H7 (cell line): ENCODE measurements at regions not wholly inside any gene's neighbourhood (a gene's known extent, or its start where the extent isn't known, plus 50 kb on each side); places are given as distances from the start of the nearest gene placed in this dataset.

Experiments
- DNase-seq: peaks from one replicate; pipeline ENCODE4 v3.0.0; 2012
- H3K27me3 ChIP-seq: 2 replicates; pipeline ENCODE4 v1.6.0; 2011; ENCODE audit warnings: mild to moderate bottlenecking, low read length; ENCODE audit not compliant: control insufficient read depth, insufficient read depth
- H3K36me3 ChIP-seq: replicated peaks from 2 replicates; pipeline ENCODE4 v1.5.1; 2011; ENCODE audit warnings: low read length; ENCODE audit not compliant: control insufficient read depth, insufficient read depth
- H3K4me3 ChIP-seq: 2 replicates; pipeline ENCODE4 v1.5.1; 2011; ENCODE audit warnings: low read depth, mild to moderate bottlenecking, control low read depth, low read length, moderate library complexity; ENCODE audit not compliant: insufficient read depth

DNA sequence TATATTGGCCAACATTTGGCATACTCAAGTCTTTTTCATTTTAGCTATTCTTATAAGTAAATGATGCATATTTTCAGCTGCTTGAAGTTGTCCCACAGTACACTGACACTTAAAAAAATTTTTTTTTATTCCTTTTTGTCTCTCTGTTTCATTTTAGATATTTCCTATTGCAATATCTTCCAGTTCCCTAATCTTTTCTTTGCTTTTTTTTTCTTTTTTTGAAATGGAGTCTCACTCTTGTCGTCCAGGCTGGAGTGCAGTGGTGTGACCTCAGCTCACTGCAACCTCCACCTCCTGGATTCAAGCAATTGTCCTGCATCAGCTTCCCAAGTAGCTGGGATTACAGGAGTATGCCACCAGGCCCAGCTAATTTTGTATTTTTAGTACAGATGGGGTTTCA is 217.4 kb upstream of the KRR1 start:
- Histone ChIP-seq H3K36me3 (no peaks in the 10 kb centered on the region), H3K27me3 (no peaks in the 10 kb centered on the region), H3K4me3 (no peak overlapping the region)
- DNase-seq = no peak

DNA sequence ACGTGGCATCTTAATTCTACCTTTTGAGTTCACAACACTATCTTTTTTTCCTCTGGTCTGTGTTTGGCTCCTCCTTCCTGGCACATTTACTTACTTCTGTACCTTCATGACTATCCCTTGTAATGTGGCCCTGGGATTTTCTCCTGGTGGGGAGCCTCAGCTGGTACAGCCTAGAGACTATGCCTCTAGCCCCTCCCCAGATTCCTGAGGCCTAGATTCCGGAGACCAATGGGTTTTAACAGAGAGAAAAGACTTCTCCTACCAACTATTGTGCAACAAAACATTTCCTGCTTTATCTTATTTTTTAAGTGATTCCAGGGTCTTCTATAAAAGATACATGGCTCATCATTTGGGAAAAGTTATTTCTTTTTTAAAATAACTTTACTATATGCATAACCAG is 216.2 kb upstream of the KRR1 start:
- no peaks in the 10 kb centered on the region for H3K36me3 ChIP-seq
- H3K27me3 ChIP-seq = peaks cover 4% of the 10 kb centered on the region
- H3K4me3 ChIP-seq = no peak overlapping the region
- peak; percentile 22 for DNase-seq

DNA sequence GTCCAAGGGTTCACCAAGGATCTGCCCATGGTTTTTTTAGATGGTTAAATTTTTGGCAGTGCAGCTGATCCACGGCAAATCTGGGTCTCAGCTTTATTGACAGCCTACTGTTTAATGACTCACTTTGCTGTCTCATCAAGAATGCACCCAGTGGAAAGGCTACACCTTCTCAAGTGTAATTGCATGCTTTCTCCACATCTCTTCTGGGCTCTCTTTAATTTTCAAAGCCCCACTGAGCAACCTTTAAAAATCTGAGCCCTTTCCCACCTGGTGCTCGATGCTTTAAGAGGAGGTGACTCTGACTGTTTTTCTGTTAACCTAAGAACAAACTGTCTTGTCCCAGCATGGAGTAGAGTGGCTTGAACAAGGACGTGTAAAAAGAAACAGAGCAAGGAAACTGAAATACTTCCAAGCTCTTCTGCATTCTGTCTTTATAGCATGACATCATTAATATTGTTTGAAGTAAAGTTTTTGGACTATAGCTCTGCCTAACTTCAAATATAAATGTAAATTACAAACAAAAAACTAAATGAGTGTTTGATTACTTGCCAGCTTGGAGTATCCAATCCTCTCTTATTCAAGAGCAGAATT is 214.2 kb upstream of the KRR1 start:
- Histone ChIP-seq H3K36me3 (no peaks in the 10 kb centered on the region), H3K27me3 (peaks cover 4% of the 10 kb centered on the region), H3K4me3 (no peak overlapping the region)
- no peak for DNase-seq

DNA sequence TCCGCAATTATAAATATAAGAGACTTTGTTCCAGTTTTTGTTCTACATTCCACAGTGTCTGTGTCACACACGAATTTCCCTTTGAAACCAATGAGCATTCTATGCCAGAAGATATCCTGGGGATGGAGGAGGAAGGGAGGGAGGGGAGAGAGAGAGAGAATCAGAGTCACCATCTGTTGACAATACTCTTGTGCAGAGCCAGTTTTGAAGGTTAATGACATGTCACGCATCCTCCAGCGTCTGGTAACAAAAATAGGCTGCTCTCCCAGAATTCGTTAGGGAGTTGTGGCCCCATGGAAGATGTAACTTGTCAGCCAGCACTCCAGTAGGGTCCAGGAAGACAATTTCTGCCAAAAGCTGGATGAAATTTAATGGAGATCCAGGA is 213.5 kb upstream of the KRR1 start:
- Histone ChIP-seq H3K4me3 (no peak overlapping the region), H3K36me3 (no peaks in the 10 kb centered on the region), H3K27me3 (peaks cover 4% of the 10 kb centered on the region)
- DNase-seq = no peak

DNA sequence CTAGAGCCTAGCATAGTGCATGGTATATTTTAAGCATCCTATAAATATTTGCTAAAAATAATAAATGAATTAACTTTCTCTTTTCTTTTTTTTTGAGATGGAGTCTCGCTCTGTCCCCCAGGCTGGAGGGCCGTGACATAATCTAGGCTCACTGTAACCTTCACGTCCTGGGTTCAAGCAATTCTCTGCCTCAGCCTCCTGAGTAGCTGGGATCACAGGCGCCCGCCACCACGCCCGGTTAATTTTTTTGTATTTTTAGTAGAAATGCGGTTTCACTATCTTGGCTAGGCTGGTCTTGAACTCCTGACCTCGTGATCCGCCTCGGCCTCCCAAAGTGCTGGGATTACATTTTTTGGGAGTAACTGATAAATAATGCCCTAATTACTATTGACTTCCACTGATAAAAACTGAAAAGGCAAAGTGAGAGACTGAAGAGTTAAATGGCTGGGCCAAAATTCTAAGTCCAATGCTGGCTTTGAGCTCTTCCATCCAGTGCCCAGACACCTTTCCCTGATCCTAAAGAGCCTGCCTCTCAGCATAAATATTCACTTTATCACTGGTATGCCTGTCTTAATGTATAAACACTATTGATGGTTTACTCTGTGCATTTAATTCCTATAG is 213.0 kb upstream of the KRR1 start:
- H3K4me3 ChIP-seq = no peak overlapping the region
- peaks cover 4% of the 10 kb centered on the region for H3K27me3 ChIP-seq
- no peak for DNase-seq
- no peaks in the 10 kb centered on the region for H3K36me3 ChIP-seq

DNA sequence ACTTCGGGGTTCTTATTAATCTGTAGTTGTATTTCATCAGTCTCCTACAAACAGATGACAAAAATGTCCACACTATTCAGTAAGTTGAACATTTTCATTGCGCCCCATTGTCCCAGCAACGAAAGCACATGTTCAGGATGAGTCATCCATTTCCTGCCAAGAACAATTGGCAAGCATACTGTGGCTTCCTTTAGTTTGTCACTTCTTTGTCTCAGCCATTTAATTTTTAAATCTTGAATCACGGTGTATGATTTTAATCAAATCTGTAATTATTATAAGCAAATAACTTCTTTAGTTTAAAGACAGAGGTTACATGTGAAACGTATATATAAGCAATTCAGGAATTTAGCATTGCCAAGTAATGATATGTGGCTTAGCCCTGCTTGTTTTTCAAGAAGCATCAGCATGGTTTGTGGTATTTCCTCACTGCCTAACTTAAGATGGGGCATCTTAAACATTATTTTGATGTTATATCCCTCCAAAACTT is 211.3 kb upstream of the KRR1 start:
- DNase-seq = no peak
- peaks cover 4% of the 10 kb centered on the region for H3K27me3 ChIP-seq
- H3K4me3 ChIP-seq = no peak overlapping the region
- no peaks in the 10 kb centered on the region for H3K36me3 ChIP-seq

DNA sequence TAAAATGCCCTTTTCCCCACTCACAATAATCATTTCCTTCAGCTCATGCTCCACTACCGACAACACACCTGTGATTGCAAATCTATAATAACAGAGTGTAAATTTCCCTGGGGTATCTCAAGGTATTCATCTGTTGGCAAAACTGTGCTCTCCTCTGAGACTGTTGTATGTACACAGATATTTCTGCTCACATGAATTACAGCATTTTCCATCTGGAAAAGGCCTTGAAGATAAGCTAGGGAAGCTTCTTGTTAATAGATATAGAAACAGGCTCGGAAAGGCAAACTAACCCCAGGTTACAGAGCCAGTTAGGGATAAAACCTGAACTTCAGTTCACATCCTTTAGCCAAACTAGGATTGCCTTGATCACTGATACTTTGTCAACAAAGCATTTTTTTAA is 210.4 kb upstream of the KRR1 start:
- DNase-seq = no peak
- H3K4me3 ChIP-seq = no peak overlapping the region
- H3K27me3 ChIP-seq = peaks cover 4% of the 10 kb centered on the region
- no peaks in the 10 kb centered on the region for H3K36me3 ChIP-seq

DNA sequence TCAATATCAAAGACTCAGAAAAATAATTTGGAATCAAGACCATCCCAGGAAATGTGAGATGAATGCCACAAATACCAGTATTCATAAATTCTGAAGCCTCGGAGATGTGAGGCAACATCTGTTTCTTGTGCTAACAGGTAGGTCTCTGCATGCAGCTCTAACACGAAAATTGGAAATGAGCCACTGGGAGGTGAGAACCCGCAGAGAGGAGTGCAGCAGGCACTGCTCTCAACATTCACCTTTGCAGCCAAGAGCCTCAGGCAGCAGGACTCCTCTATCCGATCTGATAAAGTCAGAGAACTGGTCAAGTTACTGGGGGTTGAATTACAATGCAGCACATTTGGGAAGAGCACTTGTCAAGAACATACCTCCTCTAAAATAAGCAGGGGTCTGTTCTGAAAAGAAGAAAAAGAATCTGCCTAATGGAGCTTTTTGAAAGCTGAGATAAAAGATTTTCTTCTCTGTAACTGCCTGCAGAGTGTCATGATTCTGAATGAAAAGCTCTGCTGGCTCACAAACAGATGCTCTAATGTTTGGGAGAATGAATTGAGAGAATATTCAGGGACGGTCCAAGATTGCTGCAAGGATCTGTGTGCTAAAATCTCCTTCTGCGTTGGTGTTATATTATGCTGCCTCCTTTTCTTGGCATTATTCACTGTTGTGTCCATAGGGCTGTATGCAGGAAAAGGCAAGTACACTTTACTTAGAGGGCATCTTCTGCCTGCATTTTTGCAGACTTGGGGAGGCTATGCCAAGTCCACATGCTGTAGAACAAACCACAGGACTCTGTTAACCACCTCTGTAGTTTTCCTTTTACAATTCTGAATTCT is 209.6 kb upstream of the KRR1 start:
- DNase-seq = peak; percentile 14
- Histone ChIP-seq H3K27me3 (peaks cover 4% of the 10 kb centered on the region), H3K36me3 (no peaks in the 10 kb centered on the region), H3K4me3 (no peak overlapping the region)

DNA sequence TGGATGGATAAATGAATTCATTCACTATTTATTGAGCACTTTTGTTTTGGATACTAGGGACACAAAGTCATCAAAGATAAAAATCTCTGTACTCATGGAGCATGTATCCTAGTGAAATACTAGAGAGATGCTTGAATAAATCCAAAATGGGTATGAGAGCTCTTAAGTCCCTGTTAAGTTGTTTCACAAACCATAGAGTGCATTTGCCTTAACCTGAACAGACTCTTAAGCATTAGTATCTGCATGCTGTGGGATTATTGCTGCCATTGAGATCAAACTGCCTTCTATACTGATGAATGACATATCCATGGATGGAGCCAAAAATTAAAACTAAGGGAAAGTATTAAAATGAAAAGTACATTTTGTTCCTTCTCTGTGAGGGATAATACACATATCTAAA is 206.5 kb upstream of the KRR1 start:
- H3K4me3 ChIP-seq = no peak overlapping the region
- DNase-seq = no peak
- no peaks in the 10 kb centered on the region for H3K36me3 ChIP-seq
- no peaks in the 10 kb centered on the region for H3K27me3 ChIP-seq

DNA sequence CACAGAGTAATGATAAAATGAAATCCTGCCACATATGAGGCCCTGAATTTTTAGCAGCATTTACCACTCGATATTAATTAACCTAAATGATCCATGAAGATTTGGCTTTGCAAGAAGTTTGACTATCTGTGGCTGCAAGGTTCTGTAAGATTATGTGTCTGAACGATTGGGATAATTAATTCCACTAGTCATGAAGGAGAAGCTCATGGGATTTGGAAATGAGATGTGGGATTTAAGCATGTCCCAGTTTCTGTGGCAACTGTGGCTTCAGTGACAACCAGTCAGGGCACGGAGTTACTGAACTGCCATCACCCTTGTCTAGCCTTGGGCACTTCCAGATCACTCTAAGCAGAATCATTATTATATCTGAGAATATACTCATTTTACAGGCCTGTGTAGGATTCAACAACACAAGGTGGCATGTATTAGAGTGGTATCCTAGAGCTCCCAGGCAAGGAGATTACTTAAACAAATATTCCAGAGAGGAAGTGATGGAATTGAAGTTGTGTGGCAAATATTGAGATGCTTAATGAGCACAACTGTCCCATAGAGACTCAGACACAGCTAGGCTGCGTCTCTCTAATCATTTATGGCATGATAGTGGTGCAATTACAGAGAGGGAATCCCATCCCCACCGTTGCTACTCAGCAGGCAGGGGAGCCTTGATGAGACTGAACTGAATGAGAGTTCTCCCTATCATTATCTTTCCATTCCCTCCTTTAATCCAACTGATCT is 205.0 kb upstream of the KRR1 start:
- no peaks in the 10 kb centered on the region for H3K36me3 ChIP-seq

DNA sequence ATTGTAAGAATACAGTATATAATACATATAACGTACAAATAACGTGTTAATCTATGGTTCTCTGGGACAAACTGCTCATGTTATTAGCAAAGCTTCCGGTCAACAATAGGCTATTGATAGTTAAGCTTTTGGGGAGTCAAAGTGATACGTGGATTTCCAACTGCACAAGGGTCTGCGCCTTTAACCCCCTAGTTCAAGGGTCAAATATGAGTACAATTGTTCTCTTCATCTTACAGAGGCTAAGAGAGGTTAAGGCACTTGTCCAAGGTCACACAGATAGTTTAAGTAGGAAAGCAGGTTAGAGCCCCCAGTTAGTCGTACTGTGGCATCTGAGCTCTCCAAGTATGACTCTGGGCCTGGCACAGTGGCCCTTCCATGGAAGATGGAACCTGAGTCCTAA is 204.3 kb upstream of the KRR1 start:
- Histone ChIP-seq H3K27me3 (no peaks in the 10 kb centered on the region), H3K4me3 (no peak overlapping the region), H3K36me3 (no peaks in the 10 kb centered on the region)
- no peak for DNase-seq

More for the DNA sequence above, 205.0 kb upstream of the KRR1 start:
- H3K27me3 ChIP-seq = no peaks in the 10 kb centered on the region
- DNase-seq = no peak
- H3K4me3 ChIP-seq = no peak overlapping the region

DNA sequence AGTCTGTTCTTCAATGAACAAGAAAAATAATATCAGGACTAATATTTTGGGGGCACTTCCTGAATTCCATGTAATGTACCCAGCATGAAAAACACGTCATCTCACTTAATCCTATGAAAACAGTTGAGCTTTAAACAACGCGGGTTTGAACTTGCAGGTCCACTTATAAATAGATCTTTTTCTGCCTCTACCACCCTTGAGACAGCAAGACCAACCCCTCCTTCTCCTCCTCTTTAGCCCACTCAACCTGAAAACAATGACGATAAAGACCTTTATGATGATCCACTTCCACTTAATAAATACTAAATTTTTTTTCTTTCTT is 203.9 kb upstream of the KRR1 start:
- H3K36me3 ChIP-seq = no peaks in the 10 kb centered on the region
- no peak overlapping the region for H3K4me3 ChIP-seq
- no peak for DNase-seq
- H3K27me3 ChIP-seq = no peaks in the 10 kb centered on the region

DNA sequence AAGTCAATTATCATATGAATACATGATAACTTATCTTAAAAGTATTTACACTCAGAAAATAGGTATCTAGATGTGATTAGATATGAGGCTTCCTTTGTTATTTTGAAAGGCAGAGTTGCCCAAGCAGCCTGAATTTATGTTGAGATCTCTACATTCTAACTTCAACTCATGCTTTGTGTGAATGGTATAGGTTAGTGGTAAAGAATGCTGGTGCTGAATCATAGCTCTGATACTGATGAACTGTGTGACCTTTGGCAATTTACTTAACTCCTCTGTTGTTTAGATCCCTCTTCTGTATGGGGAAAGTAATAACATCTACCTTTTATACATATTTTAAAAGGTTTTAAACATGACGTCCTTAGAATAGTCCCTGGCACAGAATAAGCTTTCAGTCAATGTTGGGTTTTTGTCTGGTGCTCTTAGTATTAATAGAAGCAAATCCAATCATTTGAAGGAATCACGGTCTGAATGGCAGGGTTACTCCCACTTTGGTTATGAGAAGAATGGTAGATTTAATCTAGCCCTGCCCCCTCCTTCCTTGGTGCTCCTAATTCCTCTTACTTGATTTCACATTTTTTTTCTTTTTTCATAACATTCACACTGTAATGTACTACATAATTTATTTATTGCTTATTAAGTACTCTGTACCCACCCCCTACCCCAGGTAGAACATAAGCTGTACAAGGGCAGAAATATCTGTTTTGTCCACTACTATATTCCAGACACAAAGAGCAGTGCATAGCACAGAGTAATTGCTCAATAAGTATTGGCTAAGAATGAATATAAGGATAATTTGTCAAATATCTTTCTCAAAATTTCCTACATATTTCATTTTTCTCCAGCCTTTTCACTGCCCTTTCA is 203.3 kb upstream of the KRR1 start:
- Histone ChIP-seq H3K27me3 (no peaks in the 10 kb centered on the region), H3K4me3 (no peak overlapping the region), H3K36me3 (no peaks in the 10 kb centered on the region)
- DNase-seq = no peak

DNA sequence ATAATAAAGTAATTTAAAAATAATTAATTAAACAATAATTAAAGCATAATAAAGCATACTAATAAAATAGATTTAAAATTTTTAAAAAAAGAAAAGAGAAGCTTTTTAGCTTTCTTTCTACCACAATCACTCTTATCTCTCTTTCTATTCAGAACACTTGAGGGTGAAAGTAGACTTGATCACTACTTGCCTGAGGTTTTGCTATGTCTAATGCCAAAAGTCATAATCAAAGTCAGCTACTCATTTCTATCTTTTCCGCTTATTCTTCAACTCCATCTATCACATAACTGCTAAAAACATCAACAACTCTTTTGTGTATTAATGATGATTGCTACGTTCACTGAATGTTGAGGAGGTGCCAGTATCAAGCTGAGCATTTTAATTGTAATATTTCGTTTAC is 202.0 kb upstream of the KRR1 start:
- no peak for DNase-seq
- H3K27me3 ChIP-seq = no peaks in the 10 kb centered on the region
- H3K4me3 ChIP-seq = no peak overlapping the region

More for the DNA sequence above, 202.0 kb upstream of the KRR1 start:
- no peaks in the 10 kb centered on the region for H3K36me3 ChIP-seq
